ENCODE measurements at regions not wholly inside any gene's neighbourhood (a gene's known extent, or its start where the extent isn't known, plus 50 kb on each side); places are given as distances from the start of the nearest gene placed in this dataset.

- TF ChIP-seq CTCF (IDR thresholded peaks at IDR 0.05) (no peak), EZH2 (IDR thresholded peaks at IDR 0.05; ENCODE audit: borderline replicate concordance, insufficient read depth, low read depth, low read length, poor library complexity, severe bottlenecking) (no peak)
These were observed 236.6 kb upstream of the GPR149 start for GRCh38 chr3:154666542-154666941.

Data from B cell (primary cell).